Bronchial epithelial cell (primary cell): ENCODE measurements at regions not wholly inside any gene's neighbourhood (a gene's known extent, or its start where the extent isn't known, plus 50 kb on each side); places are given as distances from the start of the nearest gene placed in this dataset.

Source experiments
- DNase-seq: peaks from one replicate; pipeline ENCODE4 v3.0.0-alpha.2; 2010; ENCODE audit warnings: low read depth
- FAIRE-seq: peaks from 2 replicates; lab custom pipeline; 2011; peaks lifted over from hg19 to GRCh38; lab: Jason Lieb, UNC
- H3K27me3 ChIP-seq: 2 replicates; pipeline ENCODE4 v1.5.1; 2011; ENCODE audit warnings: low read length; ENCODE audit not compliant: control insufficient read depth, insufficient read depth
- H3K36me3 ChIP-seq: 2 replicates; pipeline ENCODE4 v1.5.1; 2011; ENCODE audit warnings: low read length; ENCODE audit not compliant: control insufficient read depth, insufficient read depth
- H3K4me3 ChIP-seq: 2 replicates; pipeline ENCODE4 v1.5.1; 2011; ENCODE audit warnings: mild to moderate bottlenecking, low read depth, low read length, control low read depth
- TF ChIP-seq, protein P1 (sequence below): IDR thresholded peaks from 2 replicates; pipeline ENCODE4 v1.5.1; 2011; ENCODE audit warnings: mild to moderate bottlenecking, moderate library complexity, low read length, control low read depth, inconsistent platforms; ENCODE audit not compliant: insufficient read depth, severe bottlenecking

DNA sequence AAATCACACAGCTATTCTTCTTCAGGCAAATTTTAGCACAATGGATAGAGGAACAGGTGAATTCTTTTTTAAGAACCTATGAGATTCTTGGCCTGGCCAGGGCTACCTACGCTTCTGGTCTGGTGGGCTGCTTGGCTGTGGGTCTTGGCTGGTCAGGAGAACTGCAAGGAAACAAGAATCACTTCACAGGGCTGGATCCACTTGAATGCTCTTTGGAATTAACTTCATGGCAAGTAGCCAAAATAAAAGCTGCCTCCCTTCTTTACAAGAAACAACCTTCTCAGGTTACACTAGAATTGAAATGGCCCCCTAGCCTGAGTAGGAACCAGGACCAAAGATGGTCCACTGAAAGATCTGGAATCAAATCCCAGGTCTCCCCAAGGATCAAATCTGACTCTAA is 519.1 kb downstream of the IQCM start:
- H3K27me3 ChIP-seq: no peaks in the 10 kb centered on the region
- no peak overlapping the region for H3K4me3 ChIP-seq
- TF ChIP-seq, protein P1, sequence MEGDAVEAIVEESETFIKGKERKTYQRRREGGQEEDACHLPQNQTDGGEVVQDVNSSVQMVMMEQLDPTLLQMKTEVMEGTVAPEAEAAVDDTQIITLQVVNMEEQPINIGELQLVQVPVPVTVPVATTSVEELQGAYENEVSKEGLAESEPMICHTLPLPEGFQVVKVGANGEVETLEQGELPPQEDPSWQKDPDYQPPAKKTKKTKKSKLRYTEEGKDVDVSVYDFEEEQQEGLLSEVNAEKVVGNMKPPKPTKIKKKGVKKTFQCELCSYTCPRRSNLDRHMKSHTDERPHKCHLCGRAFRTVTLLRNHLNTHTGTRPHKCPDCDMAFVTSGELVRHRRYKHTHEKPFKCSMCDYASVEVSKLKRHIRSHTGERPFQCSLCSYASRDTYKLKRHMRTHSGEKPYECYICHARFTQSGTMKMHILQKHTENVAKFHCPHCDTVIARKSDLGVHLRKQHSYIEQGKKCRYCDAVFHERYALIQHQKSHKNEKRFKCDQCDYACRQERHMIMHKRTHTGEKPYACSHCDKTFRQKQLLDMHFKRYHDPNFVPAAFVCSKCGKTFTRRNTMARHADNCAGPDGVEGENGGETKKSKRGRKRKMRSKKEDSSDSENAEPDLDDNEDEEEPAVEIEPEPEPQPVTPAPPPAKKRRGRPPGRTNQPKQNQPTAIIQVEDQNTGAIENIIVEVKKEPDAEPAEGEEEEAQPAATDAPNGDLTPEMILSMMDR: no peak
- no peak for FAIRE-seq
- no peaks in the 10 kb centered on the region for H3K36me3 ChIP-seq
- DNase-seq: no peak

DNA sequence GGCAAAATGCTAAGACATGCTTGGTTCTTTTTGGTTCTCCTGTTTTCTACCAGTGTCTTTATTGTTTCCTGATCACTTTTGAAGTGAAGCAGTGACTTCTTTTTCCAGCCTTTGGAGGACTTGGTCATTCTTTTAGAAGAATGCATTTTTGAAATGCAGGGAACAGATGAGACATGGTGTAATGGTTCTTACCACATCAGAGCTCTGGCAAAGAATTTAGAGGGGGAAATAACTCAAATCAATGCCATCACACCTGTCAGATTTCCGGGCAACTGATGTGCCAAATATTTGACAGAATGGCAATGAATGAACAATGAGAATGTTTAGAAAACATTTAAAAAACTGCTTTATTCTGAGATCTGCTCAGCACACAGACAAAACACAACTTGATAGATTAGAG is 519.6 kb downstream of the IQCM start:
- no peak for FAIRE-seq
- H3K27me3 ChIP-seq: no peaks in the 10 kb centered on the region
- H3K36me3 ChIP-seq: no peaks in the 10 kb centered on the region
- no peak overlapping the region for H3K4me3 ChIP-seq
- TF ChIP-seq, protein P1: no peak
- no peak for DNase-seq

DNA sequence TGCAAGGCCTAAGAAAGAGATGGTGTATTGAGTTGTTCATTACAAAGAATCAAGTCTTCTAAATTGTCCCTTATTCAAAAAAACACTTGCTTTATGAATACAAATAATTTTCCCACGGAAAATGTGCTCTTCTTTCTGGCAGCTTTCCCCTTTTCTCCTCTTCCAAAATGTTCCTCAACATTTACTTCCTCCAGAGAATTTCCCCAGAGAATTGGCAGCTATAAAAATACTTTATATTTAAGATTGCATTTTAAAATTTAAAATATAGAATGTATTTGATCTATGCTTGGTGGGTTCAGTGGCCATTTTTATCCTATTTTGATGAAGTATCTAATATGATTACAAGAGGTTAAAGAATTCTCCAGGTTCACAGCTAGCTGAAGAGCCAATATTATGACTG is 521.0 kb downstream of the IQCM start:
- no peaks in the 10 kb centered on the region for H3K27me3 ChIP-seq
- DNase-seq (no peak), FAIRE-seq (no peak)
- TF ChIP-seq, protein P1: no peak
- no peaks in the 10 kb centered on the region for H3K36me3 ChIP-seq
- H3K4me3 ChIP-seq: no peak overlapping the region

DNA sequence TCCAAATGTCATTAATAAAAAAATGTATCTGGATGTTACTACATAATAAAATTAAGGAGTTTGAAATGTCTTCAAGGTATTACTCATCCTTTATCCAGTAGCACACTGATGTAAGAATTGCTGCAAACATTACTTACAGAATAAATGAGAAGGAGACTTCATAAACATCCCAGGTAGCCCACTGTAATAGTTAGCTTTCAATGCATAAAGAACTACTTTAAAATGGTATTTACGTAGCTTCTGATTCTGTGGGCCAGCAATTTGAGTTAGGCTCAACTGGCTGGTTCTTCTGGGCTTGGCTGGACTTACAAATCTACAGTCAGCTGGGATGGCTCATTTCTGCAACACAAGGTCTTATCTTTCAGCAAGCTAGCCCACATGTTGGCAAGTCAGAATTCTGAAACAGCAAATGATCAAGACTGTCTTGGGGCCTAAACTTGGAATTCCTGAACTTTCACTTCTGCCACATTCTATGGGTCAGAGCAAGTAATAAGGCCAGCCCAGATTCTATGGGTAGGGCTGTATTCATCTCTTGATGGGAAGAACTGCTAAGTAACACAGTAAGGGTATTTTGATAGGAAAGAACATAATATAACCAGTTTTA is 522.5 kb downstream of the IQCM start:
- H3K36me3 ChIP-seq: no peaks in the 10 kb centered on the region
- H3K4me3 ChIP-seq: no peak overlapping the region
- TF ChIP-seq, protein P1: no peak
- no peaks in the 10 kb centered on the region for H3K27me3 ChIP-seq
- no peak for FAIRE-seq
- no peak for DNase-seq

DNA sequence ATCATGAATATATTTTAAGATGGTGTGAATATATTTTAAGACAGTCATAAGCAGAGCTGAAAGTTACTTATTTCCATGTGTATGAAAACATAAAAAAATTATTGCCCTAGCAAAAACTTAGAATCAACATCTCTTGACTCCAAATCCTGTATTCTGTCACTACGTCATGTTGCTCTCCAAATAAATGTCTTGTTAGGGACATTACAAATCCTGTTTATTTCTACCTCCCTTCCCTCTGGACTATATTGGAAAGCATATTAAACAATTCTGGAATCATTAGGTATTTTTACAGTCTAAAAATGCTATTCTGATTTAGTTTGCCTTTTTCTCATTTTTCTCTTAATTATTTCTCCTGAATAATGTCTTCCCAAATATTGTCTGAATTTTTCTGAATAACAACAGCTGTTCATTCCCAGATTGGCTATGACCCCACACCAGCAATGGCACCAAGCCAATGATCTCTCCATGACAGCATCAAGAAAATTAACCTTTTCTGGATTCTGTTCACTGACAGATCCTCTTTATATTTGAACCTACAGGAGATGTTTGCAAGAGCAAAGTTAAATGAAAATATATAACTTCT is 523.1 kb downstream of the IQCM start:
- FAIRE-seq: no peak
- H3K27me3 ChIP-seq: no peaks in the 10 kb centered on the region
- no peak for DNase-seq
- TF ChIP-seq, protein P1: no peak
- H3K4me3 ChIP-seq: no peak overlapping the region
- no peaks in the 10 kb centered on the region for H3K36me3 ChIP-seq

DNA sequence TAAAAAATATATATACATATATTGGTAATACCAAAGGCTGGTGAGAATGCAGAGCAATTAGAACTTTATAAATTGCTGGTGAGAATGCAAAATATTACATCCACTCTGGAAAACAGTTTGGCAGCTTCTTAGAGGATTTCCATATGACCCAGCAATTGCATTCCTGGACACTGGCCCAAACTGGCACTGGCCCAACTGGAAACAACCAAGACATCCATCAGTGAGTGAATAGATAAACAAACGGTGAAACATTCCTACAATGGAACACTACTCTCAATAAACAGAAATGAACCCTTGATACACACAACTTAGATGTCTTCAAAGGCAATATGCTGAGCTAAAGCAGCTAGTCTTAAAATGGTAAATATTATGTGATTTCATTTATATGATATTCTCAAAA is 524.2 kb downstream of the IQCM start:
- no peak overlapping the region for H3K4me3 ChIP-seq
- H3K36me3 ChIP-seq: no peaks in the 10 kb centered on the region
- TF ChIP-seq, protein P1: no peak
- FAIRE-seq (no peak), DNase-seq (peak; percentile 7)
- no peaks in the 10 kb centered on the region for H3K27me3 ChIP-seq
